Ovary (tissue), 7 donors: ENCODE measurements at regions not wholly inside any gene's neighbourhood (a gene's known extent, or its start where the extent isn't known, plus 50 kb on each side); places are given as distances from the start of the nearest gene placed in this dataset.

ENCODE experiments used
- DNase-seq, 5 donors: peaks; one replicate each; pipeline ENCODE4 v3.0.0-alpha.2; 2019 to 2020
- H3K27ac ChIP-seq, 2 donors: fragments of 200-600 bp; one replicate each; pipeline versions ENCODE4 v1.5.1 to v1.8.0; 2019 to 2022
- H3K27me3 ChIP-seq: fragments of 200-600 bp; one replicate; pipeline ENCODE4 v1.8.0; 2022
- H3K36me3 ChIP-seq: fragments of 200-600 bp; sonication (generic); one replicate; pipeline ENCODE4 v1.5.1; 2019
- H3K4me1 ChIP-seq: one replicate; pipeline ENCODE4 v1.8.1; 2013; ENCODE audit warnings: mild to moderate bottlenecking, moderate library complexity; ENCODE audit not compliant: insufficient read depth
- H3K4me3 ChIP-seq: fragments of 200-600 bp; sonication (generic); one replicate; pipeline ENCODE4 v1.5.1; 2017
- H3K9me3 ChIP-seq, 2 donors: fragments of 200-600 bp in 1 of 2; sonication (generic) in 1 of 2; one replicate each; pipeline versions ENCODE4 v1.5.1 to v1.8.1; 2013 to 2019; ENCODE audit warnings: mild to moderate bottlenecking in 1 of 2, moderate library complexity in 1 of 2
- EP300 ChIP-seq: sonication (generic); formaldehyde crosslinking; IDR thresholded peaks from one replicate; pipeline ENCODE4 v1.6.1; 2017; ENCODE audit warnings: antibody characterized with exemption
- POLR2A ChIP-seq: fragments of 450-650 bp; IDR thresholded peaks from one replicate; pipeline ENCODE4 v1.6.1; 2017; ENCODE audit warnings: antibody characterized with exemption, mild to moderate bottlenecking, moderate library complexity
- WGBS, 3 donors: extraction: QIAGEN DNeasy Blood & Tissue Kit in 1 of 3; methylation state at CpG; one replicate each; pipeline versions ENCODE4 v1.1.5 to v1.1.7; 2013 to 2017; 5-methylcytosine and 5-hydroxymethylcytosine counted together
- intact Hi-C, 4 donors: fragments of 100-400 bp; cut with DNase I; formaldehyde crosslinking; loops; one replicate each; pipeline versions ENCODE4 v1.11.0 to v1.15.1; 2022 to 2023
- TF ChIP-seq, protein P1 (sequence below), 3 donors: fragments of 450-650 bp in 2 of 3; fragments of 200-600 bp in 1 of 3; IDR thresholded peaks; one replicate each; pipeline versions ENCODE4 v1.5.1 to v1.8.0; 2016 to 2022; ENCODE audit warnings: antibody characterized with exemption in 3 of 3, mild to moderate bottlenecking in 1 of 3
- donor health status: DM: no; HTN: no; CAD: no; lungs with moderate emphysema.
- donor health status: DM: no; HTN: no; CAD: no.
- donor health status: Bipolar disorder and iron deficiency.
- donor health status: DM: no; HTN: no; CAD: no.
- donor health status: DM: yes; HTN: yes; CAD: no.

DNA sequence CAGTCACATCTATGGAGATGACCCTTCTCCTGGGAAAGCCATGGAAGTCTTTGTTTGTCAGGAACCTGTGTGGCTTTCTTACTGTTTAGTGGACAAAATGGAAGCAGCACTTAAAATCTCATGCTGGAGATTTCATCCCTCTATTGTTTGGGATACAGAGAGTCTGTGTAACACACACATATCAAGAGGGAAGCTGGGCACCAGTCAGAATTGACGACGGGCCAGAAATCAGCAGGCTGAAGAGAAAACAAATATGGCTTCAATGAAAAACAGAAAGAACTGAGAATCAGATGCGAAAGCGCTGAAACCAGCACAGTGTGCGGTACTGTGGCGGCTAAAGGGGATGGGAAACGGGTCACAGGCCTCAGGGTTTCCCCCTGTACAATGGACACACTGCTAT lies 72.2 kb upstream of the WASF3 start:
- intact Hi-C loops: loop anchor here in 3 of 4 donors (5.0 to 10.0 kb wide), 2 partner anchors 212 to 300 kb away; no protein-coding TSS in a partner anchor
- Histone ChIP-seq H3K9me3 (no peaks in the 10 kb centered on the region), H3K27me3 (no peaks in the 10 kb centered on the region), H3K36me3 (no peaks in the 10 kb centered on the region), H3K4me3 (no peak overlapping the region), H3K4me1 (no peaks in the 10 kb centered on the region), H3K27ac (no peak overlapping the region)
- WGBS, 3 donors: 63 to 78% (median 71%) methylated on average over 7 of the region's 7 CpGs
- TF ChIP-seq, protein P1, sequence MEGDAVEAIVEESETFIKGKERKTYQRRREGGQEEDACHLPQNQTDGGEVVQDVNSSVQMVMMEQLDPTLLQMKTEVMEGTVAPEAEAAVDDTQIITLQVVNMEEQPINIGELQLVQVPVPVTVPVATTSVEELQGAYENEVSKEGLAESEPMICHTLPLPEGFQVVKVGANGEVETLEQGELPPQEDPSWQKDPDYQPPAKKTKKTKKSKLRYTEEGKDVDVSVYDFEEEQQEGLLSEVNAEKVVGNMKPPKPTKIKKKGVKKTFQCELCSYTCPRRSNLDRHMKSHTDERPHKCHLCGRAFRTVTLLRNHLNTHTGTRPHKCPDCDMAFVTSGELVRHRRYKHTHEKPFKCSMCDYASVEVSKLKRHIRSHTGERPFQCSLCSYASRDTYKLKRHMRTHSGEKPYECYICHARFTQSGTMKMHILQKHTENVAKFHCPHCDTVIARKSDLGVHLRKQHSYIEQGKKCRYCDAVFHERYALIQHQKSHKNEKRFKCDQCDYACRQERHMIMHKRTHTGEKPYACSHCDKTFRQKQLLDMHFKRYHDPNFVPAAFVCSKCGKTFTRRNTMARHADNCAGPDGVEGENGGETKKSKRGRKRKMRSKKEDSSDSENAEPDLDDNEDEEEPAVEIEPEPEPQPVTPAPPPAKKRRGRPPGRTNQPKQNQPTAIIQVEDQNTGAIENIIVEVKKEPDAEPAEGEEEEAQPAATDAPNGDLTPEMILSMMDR (IDR thresholded peaks at IDR 0.05): no peak
- TF ChIP-seq POLR2A (no peak), EP300 (no peak)
- no peak for DNase-seq

DNA sequence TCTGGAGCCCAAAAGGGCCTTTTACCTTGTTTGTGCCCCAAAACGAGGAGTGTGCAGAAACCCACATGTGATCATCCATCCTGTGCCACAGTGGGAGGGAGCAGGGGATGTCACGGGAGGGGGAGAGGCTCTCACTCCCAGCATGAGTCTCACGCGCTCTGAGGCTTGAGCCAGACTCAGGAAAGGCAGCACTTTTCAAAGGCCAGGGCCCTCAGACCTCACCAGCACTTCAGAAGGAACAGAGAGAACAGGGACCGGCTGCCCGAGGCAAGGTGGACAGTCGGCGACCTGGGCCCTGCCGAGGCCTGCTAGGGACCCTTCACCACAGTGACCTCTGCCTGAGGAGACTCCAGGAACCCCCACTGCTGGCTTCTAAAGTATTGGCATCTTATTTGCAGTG lies 71.7 kb upstream of the WASF3 start:
- no peak overlapping the region for H3K27ac ChIP-seq
- 48 to 57% (median 53%) methylated on average over 9 of the region's 9 CpGs for WGBS, 3 donors
- DNase-seq: no peak

DNA sequence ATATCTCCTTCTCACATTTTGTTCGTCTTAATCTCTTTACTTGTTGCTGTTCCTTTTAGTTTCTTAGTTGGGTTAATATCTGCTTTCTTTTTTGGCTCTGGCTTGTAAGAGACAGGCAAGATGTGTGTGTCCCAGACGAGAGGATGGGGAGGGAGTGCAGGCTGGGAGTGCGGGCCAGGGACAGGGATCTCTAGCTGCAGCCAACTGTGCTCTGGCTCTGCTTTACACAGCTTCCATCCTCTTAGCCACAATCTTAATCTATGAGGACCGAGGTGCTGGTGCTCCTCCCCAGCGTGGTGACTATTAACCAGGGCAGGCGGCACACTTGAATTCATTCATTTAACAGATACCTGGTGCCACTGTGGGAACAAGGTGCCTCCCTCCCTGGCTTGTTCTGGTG lies 70.9 kb upstream of the WASF3 start:
- TF ChIP-seq EP300 (no peak), POLR2A (no peak)
- TF ChIP-seq, protein P1 (IDR thresholded peaks at IDR 0.05): no peak
- Histone ChIP-seq H3K27me3 (no peaks in the 10 kb centered on the region), H3K4me3 (no peak overlapping the region), H3K36me3 (no peaks in the 10 kb centered on the region), H3K9me3 (no peaks in the 10 kb centered on the region), H3K27ac (no peak overlapping the region), H3K4me1 (no peaks in the 10 kb centered on the region)
- WGBS, 3 donors: 33 to 45% (median 43%) methylated on average over 6 of the region's 6 CpGs
- intact Hi-C loops: loop anchor here in 3 of 4 donors (5.0 to 10.0 kb wide), 2 partner anchors 211 to 302 kb away; no protein-coding TSS in a partner anchor
- DNase-seq: no peak

More for the DNA sequence above, 71.7 kb upstream of the WASF3 start:
- Histone ChIP-seq H3K9me3 (no peaks in the 10 kb centered on the region), H3K27me3 (no peaks in the 10 kb centered on the region), H3K4me1 (no peaks in the 10 kb centered on the region), H3K36me3 (no peaks in the 10 kb centered on the region), H3K4me3 (no peak overlapping the region)
- TF ChIP-seq POLR2A (no peak), EP300 (no peak)
- TF ChIP-seq, protein P1 (IDR thresholded peaks at IDR 0.05): no peak
- intact Hi-C loops: loop anchor here in 3 of 4 donors (5.0 to 10.0 kb wide), 2 partner anchors 212 to 301 kb away; no protein-coding TSS in a partner anchor

DNA sequence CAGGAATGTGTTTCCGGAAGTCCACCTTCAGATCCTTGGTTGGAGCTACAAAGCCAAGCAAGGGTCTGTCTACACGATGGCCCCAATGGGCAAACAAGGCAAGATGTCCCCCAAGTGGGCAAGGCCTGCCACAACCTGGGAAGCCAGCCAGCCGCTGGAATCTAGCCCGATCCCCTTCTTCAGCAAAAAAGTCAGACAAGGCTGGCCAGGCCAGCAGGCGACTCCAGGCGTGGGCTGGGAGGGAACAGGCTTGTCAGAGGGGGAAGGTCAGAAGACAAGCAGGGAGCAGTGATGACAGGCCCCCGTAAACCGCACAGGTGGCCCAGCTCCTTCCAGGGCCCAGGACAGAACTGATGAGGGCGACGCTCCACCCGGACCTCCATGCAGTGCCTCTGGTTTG lies 69.7 kb upstream of the WASF3 start:
- H3K27me3 ChIP-seq: no peaks in the 10 kb centered on the region
- no peaks in the 10 kb centered on the region for H3K36me3 ChIP-seq
- H3K9me3 ChIP-seq: no peaks in the 10 kb centered on the region
- H3K4me1 ChIP-seq: no peaks in the 10 kb centered on the region
- H3K4me3 ChIP-seq: no peak overlapping the region
- intact Hi-C loops: loop anchor here in 3 of 4 donors (5.0 to 10.0 kb wide), 2 partner anchors 210 to 303 kb away; no protein-coding TSS in a partner anchor
- TF ChIP-seq EP300 (no peak), POLR2A (no peak)
- TF ChIP-seq, protein P1 (IDR thresholded peaks at IDR 0.05): no peak
- 86 to 94% (median 90%) methylated on average over 11 of the region's 11 CpGs for WGBS, 3 donors
- no peak overlapping the region for H3K27ac ChIP-seq
- no peak for DNase-seq
